PFSK-1 (cell line): ENCODE measurements at regions not wholly inside any gene's neighbourhood (a gene's known extent, or its start where the extent isn't known, plus 50 kb on each side); places are given as distances from the start of the nearest gene placed in this dataset.

ENCODE experiments used
- FOXP2 ChIP-seq: optimal IDR thresholded peaks from 2 replicates; pipeline ENCODE3; 2011; ENCODE audit warnings: borderline replicate concordance, control low read depth, inconsistent platforms; ENCODE audit not compliant: insufficient read depth; ENCODE audit errors: extremely low read length, extremely low read depth
- POLR2AphosphoS5 ChIP-seq: IDR thresholded peaks from 2 replicates; pipeline ENCODE4 v1.6.1; 2012; ENCODE audit warnings: low read depth, mild to moderate bottlenecking, control low read depth, low read length, moderate library complexity
- SIN3A ChIP-seq: IDR thresholded peaks from 2 replicates; pipeline ENCODE4 v1.6.1; 2012; ENCODE audit warnings: mild to moderate bottlenecking, low read length, moderate library complexity, borderline replicate concordance; ENCODE audit not compliant: insufficient read depth
- TAF1 ChIP-seq: IDR thresholded peaks from 2 replicates; pipeline ENCODE4 v1.6.1; 2012; ENCODE audit warnings: low read length, control low read depth, borderline replicate concordance; ENCODE audit not compliant: insufficient read depth
- TF ChIP-seq, protein P1 (sequence below), 2 experiments: IDR thresholded peaks; 2 replicates each; pipeline versions ENCODE4 v1.6.1 to v1.8.0; 2011 to 2012; ENCODE audit warnings: low read depth in 2 of 2, low read length in 2 of 2, control low read depth in 1 of 2, inconsistent platforms in 1 of 2, mild to moderate bottlenecking in 1 of 2, moderate library complexity in 1 of 2; ENCODE audit not compliant: insufficient read depth in 1 of 2

DNA sequence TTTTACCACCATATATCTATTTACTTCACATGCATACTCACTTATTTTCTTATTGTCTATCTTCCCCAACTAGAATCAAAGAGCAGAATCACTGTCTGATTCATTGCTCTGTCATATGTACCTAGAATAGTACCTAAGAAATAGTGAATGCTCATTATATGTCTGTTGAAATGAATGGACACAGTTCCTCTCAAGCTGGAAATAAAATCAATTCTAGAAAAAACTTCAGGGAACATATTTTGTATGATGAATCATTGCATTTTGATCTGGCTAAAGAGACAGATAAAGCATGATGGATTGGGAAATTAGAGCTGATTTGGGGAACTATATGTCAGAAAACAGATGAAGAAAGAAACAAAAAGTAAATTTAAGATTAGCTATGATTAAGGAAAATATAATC is 623.3 kb downstream of the C12orf50 start:
- TF ChIP-seq POLR2AphosphoS5 (no peak), TAF1 (no peak), SIN3A (no peak), FOXP2 (no peak)
- TF ChIP-seq, protein P1, sequence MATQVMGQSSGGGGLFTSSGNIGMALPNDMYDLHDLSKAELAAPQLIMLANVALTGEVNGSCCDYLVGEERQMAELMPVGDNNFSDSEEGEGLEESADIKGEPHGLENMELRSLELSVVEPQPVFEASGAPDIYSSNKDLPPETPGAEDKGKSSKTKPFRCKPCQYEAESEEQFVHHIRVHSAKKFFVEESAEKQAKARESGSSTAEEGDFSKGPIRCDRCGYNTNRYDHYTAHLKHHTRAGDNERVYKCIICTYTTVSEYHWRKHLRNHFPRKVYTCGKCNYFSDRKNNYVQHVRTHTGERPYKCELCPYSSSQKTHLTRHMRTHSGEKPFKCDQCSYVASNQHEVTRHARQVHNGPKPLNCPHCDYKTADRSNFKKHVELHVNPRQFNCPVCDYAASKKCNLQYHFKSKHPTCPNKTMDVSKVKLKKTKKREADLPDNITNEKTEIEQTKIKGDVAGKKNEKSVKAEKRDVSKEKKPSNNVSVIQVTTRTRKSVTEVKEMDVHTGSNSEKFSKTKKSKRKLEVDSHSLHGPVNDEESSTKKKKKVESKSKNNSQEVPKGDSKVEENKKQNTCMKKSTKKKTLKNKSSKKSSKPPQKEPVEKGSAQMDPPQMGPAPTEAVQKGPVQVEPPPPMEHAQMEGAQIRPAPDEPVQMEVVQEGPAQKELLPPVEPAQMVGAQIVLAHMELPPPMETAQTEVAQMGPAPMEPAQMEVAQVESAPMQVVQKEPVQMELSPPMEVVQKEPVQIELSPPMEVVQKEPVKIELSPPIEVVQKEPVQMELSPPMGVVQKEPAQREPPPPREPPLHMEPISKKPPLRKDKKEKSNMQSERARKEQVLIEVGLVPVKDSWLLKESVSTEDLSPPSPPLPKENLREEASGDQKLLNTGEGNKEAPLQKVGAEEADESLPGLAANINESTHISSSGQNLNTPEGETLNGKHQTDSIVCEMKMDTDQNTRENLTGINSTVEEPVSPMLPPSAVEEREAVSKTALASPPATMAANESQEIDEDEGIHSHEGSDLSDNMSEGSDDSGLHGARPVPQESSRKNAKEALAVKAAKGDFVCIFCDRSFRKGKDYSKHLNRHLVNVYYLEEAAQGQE (IDR thresholded peaks at IDR 0.05; ENCODE audit: insufficient read depth in 1 of 2, low read depth in 2 of 2, low read length in 2 of 2) = no peak

DNA sequence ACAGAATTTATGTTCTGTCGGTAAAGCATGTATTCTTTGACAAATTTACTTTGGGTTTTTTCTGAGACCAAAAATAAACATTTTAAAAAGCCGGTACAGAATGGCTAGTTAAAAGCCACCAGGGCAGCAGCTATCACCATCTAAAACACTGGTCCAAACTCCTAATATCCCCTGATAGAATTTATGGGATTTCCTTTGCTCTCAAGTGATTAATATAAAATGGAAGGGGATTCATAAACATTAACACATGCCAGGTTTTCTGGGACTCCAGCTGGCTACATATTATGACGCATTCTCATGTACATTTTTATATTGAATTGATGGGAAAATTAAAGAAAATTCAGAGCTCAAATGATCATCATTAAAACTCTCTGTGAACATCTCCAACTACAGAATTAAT is 640.8 kb downstream of the C12orf50 start:
- TF ChIP-seq, protein P1 (IDR thresholded peaks at IDR 0.05; ENCODE audit: insufficient read depth in 1 of 2, low read depth in 2 of 2, low read length in 2 of 2) = no peak
- TF ChIP-seq SIN3A (no peak), FOXP2 (no peak), TAF1 (no peak), POLR2AphosphoS5 (no peak)

DNA sequence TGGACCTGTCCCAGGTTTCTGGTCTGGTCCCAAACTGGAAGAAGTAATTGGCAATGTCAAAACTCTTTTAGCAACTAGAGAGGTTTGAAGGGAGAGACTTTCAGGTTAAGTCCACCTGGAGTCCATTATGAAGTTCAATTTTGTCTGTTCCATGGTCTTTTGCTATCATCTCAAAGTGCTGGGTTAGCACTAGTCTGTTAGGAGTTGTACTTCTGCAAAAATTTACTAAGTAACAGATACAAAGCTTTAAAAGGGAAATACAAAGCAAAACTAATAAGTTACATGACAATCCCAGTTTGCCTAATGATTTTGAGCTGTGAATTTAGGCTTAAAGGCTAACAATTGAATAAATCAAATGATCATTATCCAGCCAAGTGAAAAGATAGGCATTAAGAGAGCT is 643.9 kb downstream of the C12orf50 start:
- TF ChIP-seq SIN3A = no peak
- no peak for TF ChIP-seq FOXP2
- TF ChIP-seq, protein P1 (IDR thresholded peaks at IDR 0.05; ENCODE audit: insufficient read depth in 1 of 2, low read depth in 2 of 2, low read length in 2 of 2) = no peak
- TF ChIP-seq POLR2AphosphoS5 = no peak
- no peak for TF ChIP-seq TAF1

DNA sequence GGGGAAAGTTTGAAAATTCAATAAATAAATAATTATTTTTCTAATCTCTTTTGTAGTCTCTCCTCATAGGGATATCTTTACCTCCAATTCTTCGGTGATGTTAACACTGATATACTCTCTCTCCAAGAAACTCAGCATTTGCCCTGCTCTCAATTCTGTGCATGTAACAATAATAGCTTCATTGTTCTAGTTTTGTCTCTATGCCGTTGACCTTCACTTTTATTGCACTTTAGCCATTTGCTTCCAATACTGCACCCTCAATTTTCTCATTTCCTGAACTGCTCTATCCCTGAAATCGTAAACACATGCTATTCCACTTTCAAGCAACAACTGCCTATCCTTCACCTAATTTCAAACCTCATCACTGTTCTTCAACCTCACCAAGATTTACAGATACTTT is 645.0 kb downstream of the C12orf50 start:
- TF ChIP-seq, protein P1 (IDR thresholded peaks at IDR 0.05; ENCODE audit: insufficient read depth in 1 of 2, low read depth in 2 of 2, low read length in 2 of 2) = no peak
- TF ChIP-seq FOXP2 = no peak
- no peak for TF ChIP-seq POLR2AphosphoS5
- no peak for TF ChIP-seq TAF1

DNA sequence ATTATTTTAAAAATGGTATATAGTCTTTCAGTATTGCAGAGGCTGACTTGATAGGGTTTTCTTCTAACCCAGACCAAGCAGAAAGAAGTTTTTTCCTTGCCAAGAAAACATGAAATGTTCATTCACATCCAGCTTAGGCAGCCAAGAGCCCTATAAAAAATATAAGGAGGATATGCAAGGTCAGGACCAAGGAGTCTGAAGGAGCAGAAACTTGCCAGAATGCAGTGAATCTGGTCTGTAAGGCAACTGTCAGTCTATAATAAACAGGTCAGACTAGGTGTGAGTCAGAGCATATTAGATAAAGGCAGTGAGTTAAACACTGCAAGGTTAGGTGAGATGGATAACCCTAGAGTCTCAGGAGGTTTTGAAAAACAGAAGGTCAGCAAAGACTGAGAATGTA is 645.5 kb downstream of the C12orf50 start:
- TF ChIP-seq, protein P1 (IDR thresholded peaks at IDR 0.05; ENCODE audit: insufficient read depth in 1 of 2, low read depth in 2 of 2, low read length in 2 of 2) = no peak
- TF ChIP-seq SIN3A (no peak), TAF1 (no peak), POLR2AphosphoS5 (no peak), FOXP2 (no peak)
